HEK293 (cell line): ENCODE measurements at regions not wholly inside any gene's neighbourhood (a gene's known extent, or its start where the extent isn't known, plus 50 kb on each side); places are given as distances from the start of the nearest gene placed in this dataset.

Experiments
- CTCF ChIA-PET: fragments of 350-600 bp; formaldehyde crosslinking; extraction: SDS; loops from one replicate; lab custom pipeline; 2021; ENCODE audit warnings: antibody characterized with exemption; lab: Yijun Ruan, JAX
- POLR2A ChIA-PET: fragments of 300-600 bp; formaldehyde crosslinking; extraction: SDS; loops from one replicate; lab custom pipeline; 2020; ENCODE audit warnings: antibody characterized with exemption, inconsistent platforms; lab: Yijun Ruan, JAX
- H3K27ac ChIP-seq: fragments of 200-500 bp; sonication (Bioruptor generic); 2 replicates; pipeline ENCODE4 v1.5.1; 2014; ENCODE audit warnings: low read depth, low read length, control low read depth, inconsistent platforms; ENCODE audit errors: extremely low read depth
- H3K36me3 ChIP-seq, 2 experiments: fragments of 200-500 bp in 1 of 2; sonication (Bioruptor generic) in 1 of 2; 1 replicate in 1 of 2; 2 replicates in 1 of 2; pipeline ENCODE4 v1.5.1; 2014 to 2017; ENCODE audit warnings: inconsistent platforms in 2 of 2, low read length in 2 of 2; ENCODE audit not compliant: control insufficient read depth in 2 of 2, insufficient read depth in 1 of 2
- H3K4me1 ChIP-seq: fragments of 200-500 bp; sonication (Bioruptor generic); 2 replicates; pipeline ENCODE4 v1.5.1; 2014; ENCODE audit warnings: mild to moderate bottlenecking, low read length, inconsistent platforms; ENCODE audit not compliant: control insufficient read depth, insufficient read depth
- H3K4me3 ChIP-seq: 2 replicates; pipeline ENCODE4 v1.5.1; 2011; ENCODE audit warnings: low read depth, mild to moderate bottlenecking, control low read depth, low read length, moderate library complexity
- H3K9me3 ChIP-seq: fragments of 200-500 bp; sonication (Bioruptor generic); 2 replicates; pipeline ENCODE4 v1.5.1; 2014; ENCODE audit warnings: low read depth, low read length, inconsistent platforms; ENCODE audit not compliant: control insufficient read depth, insufficient read depth
- GFI1B ChIP-seq: fragments of 450-650 bp; formaldehyde crosslinking; IDR thresholded peaks from 2 replicates; pipeline ENCODE4 v1.5.1; 2016; ENCODE audit warnings: missing biosample characterization, missing genetic modification characterization
- GLIS1 ChIP-seq: fragments of 450-650 bp; formaldehyde crosslinking; IDR thresholded peaks from 2 replicates; pipeline ENCODE4 v1.5.1; 2016; ENCODE audit warnings: missing biosample characterization, missing genetic modification characterization
- HOXA7 ChIP-seq: sonication (generic); formaldehyde crosslinking; IDR thresholded peaks from 2 replicates; pipeline ENCODE4 v1.8.1; 2022; ENCODE audit warnings: missing genetic modification reagents, borderline replicate concordance
- RBAK ChIP-seq: fragments of 450-650 bp; formaldehyde crosslinking; IDR thresholded peaks from 2 replicates; pipeline ENCODE4 v1.5.1; 2016; ENCODE audit warnings: missing biosample characterization, missing genetic modification characterization
- SP7 ChIP-seq: fragments of 450-650 bp; formaldehyde crosslinking; IDR thresholded peaks from 2 replicates; pipeline ENCODE4 v1.5.1; 2016; ENCODE audit warnings: missing biosample characterization, missing genetic modification characterization
- WT1 ChIP-seq: fragments of 450-650 bp; formaldehyde crosslinking; IDR thresholded peaks from 2 replicates; pipeline ENCODE4 v1.5.1; 2016; ENCODE audit warnings: missing biosample characterization, missing genetic modification characterization
- YY2 ChIP-seq: fragments of 450-650 bp; formaldehyde crosslinking; IDR thresholded peaks from 2 replicates; pipeline ENCODE4 v1.5.1; 2016; ENCODE audit warnings: missing biosample characterization, missing genetic modification characterization
- ZNF114 ChIP-seq: fragments of 450-650 bp; formaldehyde crosslinking; IDR thresholded peaks from 2 replicates; pipeline ENCODE4 v1.5.0; 2017; ENCODE audit warnings: missing biosample characterization, missing genetic modification characterization
- ZNF404 ChIP-seq: fragments of 450-650 bp; formaldehyde crosslinking; IDR thresholded peaks from 2 replicates; pipeline ENCODE4 v1.5.1; 2017; ENCODE audit warnings: missing biosample characterization, missing genetic modification characterization
- ZNF549 ChIP-seq: fragments of 450-650 bp; IDR thresholded peaks from 2 replicates; pipeline ENCODE4 v1.5.1; 2018; ENCODE audit warnings: missing biosample characterization, missing genetic modification characterization, mild to moderate bottlenecking, inconsistent platforms, moderate library complexity
- ZNF571 ChIP-seq: fragments of 450-650 bp; formaldehyde crosslinking; IDR thresholded peaks from 2 replicates; pipeline ENCODE4 v1.5.0; 2017; ENCODE audit warnings: missing biosample characterization, missing genetic modification characterization
- ZNF610 ChIP-seq: fragments of 450-650 bp; formaldehyde crosslinking; IDR thresholded peaks from 2 replicates; pipeline ENCODE4 v1.5.1; 2016; ENCODE audit warnings: missing biosample characterization, missing genetic modification characterization, borderline replicate concordance
- ZNF664 ChIP-seq: fragments of 450-650 bp; formaldehyde crosslinking; IDR thresholded peaks from 2 replicates; pipeline ENCODE4 v1.5.1; 2016; ENCODE audit warnings: missing biosample characterization, missing genetic modification characterization
- ZNF670 ChIP-seq: fragments of 450-650 bp; formaldehyde crosslinking; IDR thresholded peaks from 2 replicates; pipeline ENCODE4 v1.5.1; 2016; ENCODE audit warnings: missing biosample characterization, missing genetic modification characterization, low read depth
- ZNF747 ChIP-seq: fragments of 450-650 bp; formaldehyde crosslinking; IDR thresholded peaks from 2 replicates; pipeline ENCODE4 v1.5.1; 2016; ENCODE audit warnings: missing biosample characterization, missing genetic modification characterization
- ZSCAN23 ChIP-seq: fragments of 450-650 bp; formaldehyde crosslinking; IDR thresholded peaks from 2 replicates; pipeline ENCODE4 v1.5.1; 2016; ENCODE audit warnings: missing biosample characterization, missing genetic modification characterization
- ZXDB ChIP-seq: fragments of 450-650 bp; formaldehyde crosslinking; IDR thresholded peaks from 2 replicates; pipeline ENCODE4 v1.5.1; 2016; ENCODE audit warnings: missing biosample characterization, missing genetic modification characterization
- TF ChIP-seq, protein P1 (sequence below): fragments of 450-650 bp; formaldehyde crosslinking; IDR thresholded peaks from 2 replicates; pipeline ENCODE4 v1.5.1; 2016; ENCODE audit warnings: missing biosample characterization, missing genetic modification characterization
- TF ChIP-seq, protein P2 (sequence below): fragments of 450-650 bp; formaldehyde crosslinking; IDR thresholded peaks from 2 replicates; pipeline ENCODE4 v1.5.1; 2016; ENCODE audit warnings: missing biosample characterization, missing genetic modification characterization
- TF ChIP-seq, protein P3 (sequence below): fragments of 450-650 bp; IDR thresholded peaks from 2 replicates; pipeline ENCODE4 v1.5.1; 2018; ENCODE audit warnings: missing biosample characterization, missing genetic modification characterization
- TF ChIP-seq, protein P4 (sequence below): fragments of 450-650 bp; formaldehyde crosslinking; optimal IDR thresholded peaks from 2 replicates; pipeline ENCODE3; 2016; ENCODE audit warnings: missing biosample characterization, mild to moderate bottlenecking, missing genetic modification characterization
- TF ChIP-seq, protein P5 (sequence below): fragments of 450-650 bp; formaldehyde crosslinking; IDR thresholded peaks from 2 replicates; pipeline ENCODE4 v1.5.1; 2017; ENCODE audit warnings: missing biosample characterization, missing genetic modification characterization

DNA sequence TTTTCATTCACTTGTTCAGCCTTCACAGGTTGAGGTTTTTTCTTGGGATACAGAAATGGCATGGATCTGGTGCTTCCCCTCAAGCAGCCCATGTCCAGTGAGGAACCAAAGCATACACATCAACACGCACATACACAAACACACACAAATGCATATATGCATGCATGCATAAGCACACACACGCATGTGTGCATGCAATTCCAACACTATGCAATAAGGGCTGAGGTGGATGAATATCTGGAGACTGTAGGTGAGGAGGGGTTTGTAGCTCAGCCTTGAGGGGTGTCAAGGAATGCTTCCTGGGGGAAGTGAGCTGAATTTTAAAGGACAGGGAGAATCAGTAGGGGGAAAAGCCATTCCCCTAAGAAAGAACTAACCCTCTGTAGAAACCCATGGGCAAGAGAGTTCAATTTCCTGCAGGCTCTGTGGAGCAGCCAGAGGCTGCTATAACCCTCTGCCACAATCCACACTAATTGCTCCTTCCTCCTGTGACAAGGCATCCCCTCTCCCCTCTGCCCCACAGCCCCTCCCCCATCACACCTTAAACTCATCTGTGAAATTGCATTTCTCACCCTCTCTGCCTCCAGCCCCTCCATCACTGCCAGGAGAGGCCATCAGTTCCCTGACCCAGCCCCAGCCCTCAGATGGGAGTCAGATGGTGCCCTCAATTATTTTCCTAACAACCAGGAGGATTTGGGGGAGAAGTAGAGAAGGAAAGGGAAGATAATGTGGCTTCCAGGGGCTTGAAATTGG is 316.4 kb downstream of the RPS24 start (continued):
- TF ChIP-seq, protein P1, sequence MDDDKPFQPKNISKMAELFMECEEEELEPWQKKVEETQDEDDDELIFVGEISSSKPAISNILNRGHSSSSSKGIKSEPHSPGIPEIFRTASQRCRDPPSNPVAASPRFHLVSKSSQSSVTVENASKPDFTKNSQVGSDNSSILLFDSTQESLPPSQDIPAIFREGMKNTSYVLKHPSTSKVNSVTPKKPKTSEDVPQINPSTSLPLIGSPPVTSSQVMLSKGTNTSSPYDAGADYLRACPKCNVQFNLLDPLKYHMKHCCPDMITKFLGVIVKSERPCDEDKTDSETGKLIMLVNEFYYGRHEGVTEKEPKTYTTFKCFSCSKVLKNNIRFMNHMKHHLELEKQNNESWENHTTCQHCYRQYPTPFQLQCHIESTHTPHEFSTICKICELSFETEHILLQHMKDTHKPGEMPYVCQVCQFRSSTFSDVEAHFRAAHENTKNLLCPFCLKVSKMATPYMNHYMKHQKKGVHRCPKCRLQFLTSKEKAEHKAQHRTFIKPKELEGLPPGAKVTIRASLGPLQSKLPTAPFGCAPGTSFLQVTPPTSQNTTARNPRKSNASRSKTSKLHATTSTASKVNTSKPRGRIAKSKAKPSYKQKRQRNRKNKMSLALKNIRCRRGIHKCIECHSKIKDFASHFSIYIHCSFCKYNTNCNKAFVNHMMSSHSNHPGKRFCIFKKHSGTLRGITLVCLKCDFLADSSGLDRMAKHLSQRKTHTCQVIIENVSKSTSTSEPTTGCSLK (tag by site-specific recombination), result no peak
- TF ChIP-seq ZXDB (tag by site-specific recombination) (no peak), ZSCAN23 (tag by site-specific recombination) (no peak), GLIS1 (tag by site-specific recombination) (no peak)
- TF ChIP-seq, all 188 proteins: peak for 0

DNA sequence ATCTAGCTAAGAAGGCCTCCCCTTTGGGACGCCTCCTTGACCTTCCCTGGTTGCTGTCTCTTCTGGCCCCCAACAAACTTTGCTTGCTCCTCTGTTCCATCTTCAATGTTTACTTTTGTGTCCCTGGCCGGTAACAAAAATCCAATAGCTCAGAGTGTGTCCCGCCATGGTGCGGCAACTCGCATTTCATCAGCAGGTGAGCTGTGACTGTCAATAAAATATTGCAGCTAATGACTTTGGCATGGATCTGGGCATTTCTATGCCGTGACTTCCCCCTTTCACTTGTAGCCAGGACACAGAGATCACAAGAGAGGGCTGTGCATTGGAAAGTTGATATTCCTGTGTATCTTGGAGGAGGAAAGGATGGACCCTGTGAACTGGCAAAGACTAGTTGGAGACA is 317.6 kb downstream of the RPS24 start:
- ChIA-PET POLR2A (no interaction called here), CTCF (no interaction called here)
- Histone ChIP-seq H3K27ac (no peak overlapping the region), H3K9me3 (no peaks in the 10 kb centered on the region), H3K36me3 (no peaks in the 10 kb centered on the region), H3K4me3 (no peak overlapping the region), H3K4me1 (no peaks in the 10 kb centered on the region)
- TF ChIP-seq WT1 (tag by site-specific recombination), result no peak
- TF ChIP-seq ZNF571 (tag by site-specific recombination), result no peak
- TF ChIP-seq, protein P2, sequence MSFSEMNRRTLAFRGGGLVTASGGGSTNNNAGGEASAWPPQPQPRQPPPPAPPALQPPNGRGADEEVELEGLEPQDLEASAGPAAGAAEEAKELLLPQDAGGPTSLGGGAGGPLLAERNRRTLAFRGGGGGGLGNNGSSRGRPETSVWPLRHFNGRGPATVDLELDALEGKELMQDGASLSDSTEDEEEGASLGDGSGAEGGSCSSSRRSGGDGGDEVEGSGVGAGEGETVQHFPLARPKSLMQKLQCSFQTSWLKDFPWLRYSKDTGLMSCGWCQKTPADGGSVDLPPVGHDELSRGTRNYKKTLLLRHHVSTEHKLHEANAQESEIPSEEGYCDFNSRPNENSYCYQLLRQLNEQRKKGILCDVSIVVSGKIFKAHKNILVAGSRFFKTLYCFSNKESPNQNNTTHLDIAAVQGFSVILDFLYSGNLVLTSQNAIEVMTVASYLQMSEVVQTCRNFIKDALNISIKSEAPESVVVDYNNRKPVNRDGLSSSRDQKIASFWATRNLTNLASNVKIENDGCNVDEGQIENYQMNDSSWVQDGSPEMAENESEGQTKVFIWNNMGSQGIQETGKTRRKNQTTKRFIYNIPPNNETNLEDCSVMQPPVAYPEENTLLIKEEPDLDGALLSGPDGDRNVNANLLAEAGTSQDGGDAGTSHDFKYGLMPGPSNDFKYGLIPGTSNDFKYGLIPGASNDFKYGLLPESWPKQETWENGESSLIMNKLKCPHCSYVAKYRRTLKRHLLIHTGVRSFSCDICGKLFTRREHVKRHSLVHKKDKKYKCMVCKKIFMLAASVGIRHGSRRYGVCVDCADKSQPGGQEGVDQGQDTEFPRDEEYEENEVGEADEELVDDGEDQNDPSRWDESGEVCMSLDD (tag by site-specific recombination), result no peak
- TF ChIP-seq ZNF549 (tag by site-specific recombination), result no peak
- TF ChIP-seq ZNF610, result no peak
- TF ChIP-seq YY2, result no peak
- no peak for TF ChIP-seq HOXA7
- no peak for TF ChIP-seq ZNF664
- no peak for TF ChIP-seq ZNF747
- no peak for TF ChIP-seq ZNF404 (tag by site-specific recombination)
- no peak for TF ChIP-seq ZNF114 (tag by site-specific recombination)
- TF ChIP-seq ZNF670, result no peak
- TF ChIP-seq, protein P3, sequence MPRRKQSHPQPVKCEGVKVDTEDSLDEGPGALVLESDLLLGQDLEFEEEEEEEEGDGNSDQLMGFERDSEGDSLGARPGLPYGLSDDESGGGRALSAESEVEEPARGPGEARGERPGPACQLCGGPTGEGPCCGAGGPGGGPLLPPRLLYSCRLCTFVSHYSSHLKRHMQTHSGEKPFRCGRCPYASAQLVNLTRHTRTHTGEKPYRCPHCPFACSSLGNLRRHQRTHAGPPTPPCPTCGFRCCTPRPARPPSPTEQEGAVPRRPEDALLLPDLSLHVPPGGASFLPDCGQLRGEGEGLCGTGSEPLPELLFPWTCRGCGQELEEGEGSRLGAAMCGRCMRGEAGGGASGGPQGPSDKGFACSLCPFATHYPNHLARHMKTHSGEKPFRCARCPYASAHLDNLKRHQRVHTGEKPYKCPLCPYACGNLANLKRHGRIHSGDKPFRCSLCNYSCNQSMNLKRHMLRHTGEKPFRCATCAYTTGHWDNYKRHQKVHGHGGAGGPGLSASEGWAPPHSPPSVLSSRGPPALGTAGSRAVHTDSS (tag by site-specific recombination), result no peak
- no peak for TF ChIP-seq SP7

DNA sequence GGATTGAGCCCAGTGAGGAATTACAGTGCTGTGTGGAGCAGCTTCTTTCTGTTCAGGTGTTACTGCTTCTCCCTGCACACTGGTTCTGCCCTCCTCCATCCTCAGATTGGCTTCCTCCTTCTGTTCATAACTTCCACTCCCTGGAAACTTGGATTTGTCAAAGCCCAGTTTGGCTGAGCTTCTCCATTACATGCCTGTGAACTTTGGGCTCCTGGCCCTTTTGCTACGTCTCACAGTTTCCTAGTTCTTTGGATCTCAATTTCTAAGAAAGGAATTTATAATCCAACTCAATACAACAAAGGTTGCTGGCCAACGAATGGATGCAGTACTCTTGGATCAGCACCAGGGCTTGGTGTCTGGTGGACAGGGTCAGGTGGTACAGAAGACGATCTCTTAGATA is 318.1 kb downstream of the RPS24 start:
- POLR2A ChIA-PET, result no interaction called here

More for the DNA sequence above, 318.1 kb downstream of the RPS24 start:
- Histone ChIP-seq H3K9me3 (no peaks in the 10 kb centered on the region), H3K4me3 (no peak overlapping the region), H3K36me3 (no peaks in the 10 kb centered on the region), H3K27ac (no peak overlapping the region), H3K4me1 (no peaks in the 10 kb centered on the region)
- CTCF ChIA-PET, result interaction anchor here (0.8 kb wide), 1 partner anchor 305 kb away, joined by 3 read pairs; no protein-coding TSS in a partner anchor
- no peak for TF ChIP-seq RBAK (tag by site-specific recombination)
- TF ChIP-seq, protein P4, sequence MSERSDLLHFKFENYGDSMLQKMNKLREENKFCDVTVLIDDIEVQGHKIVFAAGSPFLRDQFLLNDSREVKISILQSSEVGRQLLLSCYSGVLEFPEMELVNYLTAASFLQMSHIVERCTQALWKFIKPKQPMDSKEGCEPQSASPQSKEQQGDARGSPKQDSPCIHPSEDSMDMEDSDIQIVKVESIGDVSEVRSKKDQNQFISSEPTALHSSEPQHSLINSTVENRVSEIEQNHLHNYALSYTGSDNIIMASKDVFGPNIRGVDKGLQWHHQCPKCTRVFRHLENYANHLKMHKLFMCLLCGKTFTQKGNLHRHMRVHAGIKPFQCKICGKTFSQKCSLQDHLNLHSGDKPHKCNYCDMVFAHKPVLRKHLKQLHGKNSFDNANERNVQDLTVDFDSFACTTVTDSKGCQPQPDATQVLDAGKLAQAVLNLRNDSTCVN (tag by site-specific recombination), result no peak
- TF ChIP-seq, protein P5, sequence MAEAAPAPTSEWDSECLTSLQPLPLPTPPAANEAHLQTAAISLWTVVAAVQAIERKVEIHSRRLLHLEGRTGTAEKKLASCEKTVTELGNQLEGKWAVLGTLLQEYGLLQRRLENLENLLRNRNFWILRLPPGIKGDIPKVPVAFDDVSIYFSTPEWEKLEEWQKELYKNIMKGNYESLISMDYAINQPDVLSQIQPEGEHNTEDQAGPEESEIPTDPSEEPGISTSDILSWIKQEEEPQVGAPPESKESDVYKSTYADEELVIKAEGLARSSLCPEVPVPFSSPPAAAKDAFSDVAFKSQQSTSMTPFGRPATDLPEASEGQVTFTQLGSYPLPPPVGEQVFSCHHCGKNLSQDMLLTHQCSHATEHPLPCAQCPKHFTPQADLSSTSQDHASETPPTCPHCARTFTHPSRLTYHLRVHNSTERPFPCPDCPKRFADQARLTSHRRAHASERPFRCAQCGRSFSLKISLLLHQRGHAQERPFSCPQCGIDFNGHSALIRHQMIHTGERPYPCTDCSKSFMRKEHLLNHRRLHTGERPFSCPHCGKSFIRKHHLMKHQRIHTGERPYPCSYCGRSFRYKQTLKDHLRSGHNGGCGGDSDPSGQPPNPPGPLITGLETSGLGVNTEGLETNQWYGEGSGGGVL (tag by site-specific recombination), result no peak
- TF ChIP-seq GFI1B (tag by site-specific recombination), result no peak
